ENCODE measurements at regions not wholly inside any gene's neighbourhood (a gene's known extent, or its start where the extent isn't known, plus 50 kb on each side); places are given as distances from the start of the nearest gene placed in this dataset.

DNA sequence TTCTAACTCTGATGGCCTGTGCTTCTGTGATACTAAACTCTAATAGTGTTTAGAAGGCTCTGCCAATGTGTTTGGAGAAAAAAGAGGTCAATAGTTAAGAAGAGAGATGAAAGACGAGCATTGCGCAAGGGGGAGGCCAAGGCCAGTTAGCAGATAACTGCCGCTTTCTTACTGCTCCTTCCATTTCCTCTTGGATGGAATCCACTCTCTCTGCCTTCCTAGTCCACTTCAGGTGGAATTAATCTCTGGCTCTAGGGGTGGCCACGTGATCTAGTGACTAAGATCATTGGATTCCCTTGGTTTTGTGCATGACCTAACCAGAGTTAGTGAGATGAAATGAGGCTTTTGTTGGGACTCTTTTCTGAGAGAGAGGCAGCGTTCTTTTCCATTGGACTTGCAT is 148.3 kb downstream of the ACTL8 start:
- no peak overlapping the region for H2AFZ ChIP-seq (ENCODE audit: low read length)
- H4K91ac ChIP-seq (replicated peaks; ENCODE audit: insufficient read length, low read length), result no peak overlapping the region
- no peak overlapping the region for H3K4ac ChIP-seq (replicated peaks; ENCODE audit: insufficient read length, low read depth, low read length)
- no peak overlapping the region for H3K27ac ChIP-seq (ENCODE audit: low read depth, low read length)
- no peaks in the 10 kb centered on the region; a peak in 1 of 7 replicates for H3K27me3 ChIP-seq (replicated peaks in 1 of 4; ENCODE audit: control insufficient read depth in 3 of 4, extremely low read depth in 1 of 4, insufficient read depth in 3 of 4, low read length in 3 of 4)
- no peak overlapping the region for H3K14ac ChIP-seq (ENCODE audit: insufficient read length)
- no peak for DNase-seq (ENCODE audit: low read depth in 1 of 2, low spot score in 2 of 2)
- POLR2A ChIA-PET (ENCODE audit: partially characterized antibody), result no interaction called here
- H3K4me2 ChIP-seq (ENCODE audit: insufficient read depth in 1 of 2, low read depth in 2 of 2, low read length in 2 of 2), result no peak overlapping the region
- 89% methylated on average over 5 of the region's 5 CpGs; no CpG with 5 or more reads in 1 of the 2 experiments for WGBS, 2 experiments (ENCODE audit: extremely low coverage in 1 of 2, insufficient coverage in 1 of 2, insufficient read length in 1 of 2, insufficient replicate concordance in 2 of 2, low coverage in 1 of 2, low lambda C conversion rate in 2 of 2, missing lambda C conversion rate in 1 of 2)
- H3K23ac ChIP-seq (ENCODE audit: insufficient read length), result no peak overlapping the region
- H2BK12ac ChIP-seq (ENCODE audit: low read depth, low read length), result no peak overlapping the region
- no peaks in the 10 kb centered on the region for H3K9me3 ChIP-seq (ENCODE audit: insufficient read depth in 2 of 2, low read depth in 1 of 2, low read length in 1 of 2)
- H2AK5ac ChIP-seq (ENCODE audit: low read depth, low read length), result no peak overlapping the region
- H3K4me1 ChIP-seq (replicated peaks in 1 of 4; ENCODE audit: control insufficient read depth in 3 of 4, insufficient read depth in 4 of 4, low read length in 3 of 4), result no peaks in the 10 kb centered on the region
- H4K8ac ChIP-seq (ENCODE audit: extremely low read depth, insufficient read depth, low read length), result no peak overlapping the region
- no peaks in the 10 kb centered on the region for H3K79me1 ChIP-seq (ENCODE audit: low read depth, low read length)
- H3K36me3 ChIP-seq (ENCODE audit: control insufficient read depth in 2 of 4, insufficient read depth in 4 of 4, low read length in 3 of 4), result no peaks in the 10 kb centered on the region
- no peak overlapping the region for H3K18ac ChIP-seq (ENCODE audit: extremely low read depth, low read length)
- no peak overlapping the region for H2BK15ac ChIP-seq (ENCODE audit: low read length)
- H3K79me2 ChIP-seq (ENCODE audit: control insufficient read depth in 1 of 2, insufficient read depth in 2 of 2, low read length in 2 of 2), result no peaks in the 10 kb centered on the region
- H2BK5ac ChIP-seq (ENCODE audit: low read depth, low read length), result no peak overlapping the region
- H4K5ac ChIP-seq (ENCODE audit: insufficient read length, low read depth, low read length), result no peak overlapping the region
- H3K23me2 ChIP-seq (ENCODE audit: low read depth, low read length), result no peaks in the 10 kb centered on the region
- H3K4me3 ChIP-seq (ENCODE audit: extremely low read depth in 1 of 4, insufficient read depth in 2 of 4, low read depth in 3 of 4, low read length in 4 of 4), result no peak overlapping the region
- FAIRE-seq, result no peak
- TF ChIP-seq CEBPB (IDR thresholded peaks at IDR 0.05; ENCODE audit: low read depth, low read length), result peak; percentile 68; the same call in 1 of the 2 replicates
- TF ChIP-seq, protein P1, sequence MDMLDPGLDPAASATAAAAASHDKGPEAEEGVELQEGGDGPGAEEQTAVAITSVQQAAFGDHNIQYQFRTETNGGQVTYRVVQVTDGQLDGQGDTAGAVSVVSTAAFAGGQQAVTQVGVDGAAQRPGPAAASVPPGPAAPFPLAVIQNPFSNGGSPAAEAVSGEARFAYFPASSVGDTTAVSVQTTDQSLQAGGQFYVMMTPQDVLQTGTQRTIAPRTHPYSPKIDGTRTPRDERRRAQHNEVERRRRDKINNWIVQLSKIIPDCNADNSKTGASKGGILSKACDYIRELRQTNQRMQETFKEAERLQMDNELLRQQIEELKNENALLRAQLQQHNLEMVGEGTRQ (IDR thresholded peaks at IDR 0.05; ENCODE audit: low read length), result no peak
- no peak overlapping the region for H2BK120ac ChIP-seq (replicated peaks; ENCODE audit: low read depth, low read length)
- no peak overlapping the region for H3K9ac ChIP-seq (replicated peaks in 1 of 4; ENCODE audit: extremely low read depth in 1 of 4, low read depth in 3 of 4, low read length in 3 of 4)
- no peak overlapping the region for H2BK20ac ChIP-seq (ENCODE audit: low read length)
- H4K20me1 ChIP-seq (replicated peaks in 1 of 2; ENCODE audit: control insufficient read depth in 1 of 2, insufficient read depth in 2 of 2, low read length in 2 of 2), result no peaks in the 10 kb centered on the region
- no peak overlapping the region for H3K56ac ChIP-seq (replicated peaks; ENCODE audit: insufficient read length, low read depth, low read length)
- CTCF ChIA-PET (ENCODE audit: partially characterized antibody), result interaction anchor here (1.1 kb wide), 1 partner anchor 331 kb away, joined by 3 read pairs; no protein-coding TSS in a partner anchor
